HTR-8/SVneo (cell line): ENCODE measurements at regions not wholly inside any gene's neighbourhood (a gene's known extent, or its start where the extent isn't known, plus 50 kb on each side); places are given as distances from the start of the nearest gene placed in this dataset.
"Not testable (repeated sequence)": the region's sequence is repeated elsewhere in the genome, so short reads cannot be mapped to it uniquely, and the experiment has no call there.

Experiments
- DNase-seq: peaks from one replicate; pipeline ENCODE4 v3.0.0; 2011; ENCODE audit warnings: low spot score, mixed read lengths; ENCODE audit not compliant: insufficient read length
- FAIRE-seq: peaks from 2 replicates; lab custom pipeline; 2011; peaks lifted over from hg19 to GRCh38; lab: Jason Lieb, UNC

DNA sequence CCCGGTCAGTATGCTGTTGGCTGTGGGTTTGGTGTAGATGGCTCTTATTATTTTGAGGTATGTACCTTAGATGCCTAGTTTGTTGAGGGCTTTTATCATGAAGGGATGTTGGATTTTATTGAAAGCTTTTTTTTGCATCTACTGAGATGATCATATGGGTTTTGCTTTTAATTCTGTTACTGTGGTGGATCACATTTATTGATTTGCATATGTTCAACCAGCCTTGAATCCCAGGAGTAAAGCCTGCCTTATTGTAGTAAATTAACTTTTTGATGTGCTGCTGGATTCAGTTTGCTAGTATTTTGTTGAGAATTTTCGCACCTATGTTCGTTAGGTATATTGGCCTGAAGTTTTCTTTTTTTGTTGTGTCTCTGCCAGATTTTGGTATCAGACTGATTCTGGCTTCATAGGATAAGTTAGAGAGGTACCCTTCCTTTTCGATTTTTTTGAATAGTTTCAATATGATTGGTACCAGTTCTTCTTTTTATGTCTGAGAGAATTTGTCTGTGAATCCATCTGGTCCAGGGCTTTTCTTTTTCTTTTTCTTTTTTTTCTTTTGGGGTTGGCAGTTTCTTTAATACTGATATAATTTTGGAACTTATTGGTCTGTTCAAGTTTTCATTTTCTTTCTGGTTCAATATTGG, 301.6 kb downstream of the SPATA31A1 start:
- not testable (repeated sequence) for FAIRE-seq, DNase-seq

DNA sequence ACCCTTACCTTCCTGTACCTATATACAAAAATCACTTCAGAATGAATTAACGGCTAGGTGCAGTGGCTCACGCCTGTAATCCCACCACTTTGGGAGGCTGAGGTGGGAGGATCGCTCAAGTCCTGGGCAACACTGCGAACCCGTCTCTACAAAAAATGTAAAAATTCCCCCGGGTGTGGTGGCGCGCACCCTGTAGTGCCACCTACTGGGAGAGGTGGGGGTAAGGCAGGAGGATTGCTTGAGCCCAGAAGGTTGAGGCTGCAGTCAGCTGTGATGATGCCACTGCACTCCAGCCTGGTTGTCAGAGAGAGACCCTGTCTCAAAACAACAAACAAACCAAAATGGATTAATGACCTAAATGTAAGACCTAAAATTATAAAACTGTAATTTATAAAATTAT, 307.6 kb downstream of the SPATA31A1 start:
- DNase-seq, FAIRE-seq: not testable (repeated sequence)

DNA sequence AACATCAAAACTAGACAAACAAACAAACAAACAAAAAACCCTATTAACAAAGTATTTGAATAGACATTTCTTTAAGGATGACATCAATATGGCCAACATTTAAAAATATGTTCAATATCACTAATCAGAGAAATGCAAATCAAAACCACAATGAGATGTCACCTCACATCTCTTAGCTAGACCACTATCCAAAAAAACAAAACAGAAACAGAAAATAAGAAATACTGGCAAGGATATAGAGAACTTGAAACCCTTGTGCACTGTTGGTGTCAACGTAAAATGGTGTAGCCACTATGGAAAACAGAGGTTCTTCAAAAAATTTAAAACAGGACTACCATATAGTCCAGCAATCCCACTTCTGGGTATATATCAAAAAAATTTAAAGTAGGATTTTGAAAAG, 308.2 kb downstream of the SPATA31A1 start:
- not testable (repeated sequence) for DNase-seq, FAIRE-seq

DNA sequence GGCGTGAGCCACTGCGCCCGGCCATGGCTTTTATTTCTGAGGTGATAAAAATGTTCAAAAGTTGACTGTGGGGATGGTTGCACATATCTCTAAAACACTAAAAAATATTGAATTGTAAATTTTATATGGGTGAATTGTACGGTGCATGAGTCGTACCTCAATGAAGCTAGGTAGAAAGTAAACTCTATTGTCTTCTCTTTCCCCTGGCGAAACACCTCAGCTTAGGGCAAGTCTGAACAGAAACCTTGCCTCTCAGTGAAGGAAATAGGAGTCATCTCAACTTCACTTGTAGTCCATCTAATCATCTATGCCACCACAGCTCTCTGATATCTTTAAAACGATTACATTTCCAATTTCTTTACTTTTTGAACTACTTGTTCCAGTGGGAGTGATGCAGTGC, 309.6 kb downstream of the SPATA31A1 start:
- not testable (repeated sequence) for DNase-seq, FAIRE-seq

DNA sequence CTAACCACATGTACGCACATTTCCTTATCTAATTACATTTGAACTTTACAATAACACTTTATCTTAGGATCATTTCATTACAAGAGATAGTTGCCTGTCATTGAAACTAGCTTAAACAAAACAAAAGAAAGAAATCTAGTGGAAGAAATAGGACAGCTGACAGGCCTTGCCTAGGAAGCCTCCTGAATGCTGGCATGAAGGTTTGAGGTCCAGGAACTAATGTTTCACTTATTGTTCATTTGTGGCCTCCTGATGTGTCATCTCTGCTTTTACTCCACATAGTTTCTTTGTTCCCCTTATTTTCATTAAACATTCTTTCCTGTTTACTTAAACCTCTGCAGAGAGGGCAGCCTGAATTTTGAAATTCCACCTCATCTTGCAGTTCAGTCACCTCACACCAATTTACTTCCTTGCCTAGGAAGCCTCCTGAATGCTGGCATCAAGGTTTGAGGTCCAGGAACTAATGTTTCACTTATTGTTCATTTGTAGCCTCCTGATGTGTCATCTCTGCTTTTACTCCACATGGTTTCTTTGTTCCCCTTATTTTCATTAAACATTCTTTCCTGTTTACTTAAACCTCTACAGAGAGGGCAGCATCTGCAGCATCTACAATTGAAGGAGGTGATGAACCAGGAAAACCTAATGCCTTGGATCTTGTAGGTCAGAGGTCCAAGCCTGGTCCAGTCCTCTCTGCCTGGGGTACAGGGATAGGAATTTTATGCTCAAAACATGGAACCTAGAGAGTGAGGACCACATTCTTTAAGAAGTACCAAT, 319.2 kb downstream of the SPATA31A1 start:
- not testable (repeated sequence) for FAIRE-seq, DNase-seq

DNA sequence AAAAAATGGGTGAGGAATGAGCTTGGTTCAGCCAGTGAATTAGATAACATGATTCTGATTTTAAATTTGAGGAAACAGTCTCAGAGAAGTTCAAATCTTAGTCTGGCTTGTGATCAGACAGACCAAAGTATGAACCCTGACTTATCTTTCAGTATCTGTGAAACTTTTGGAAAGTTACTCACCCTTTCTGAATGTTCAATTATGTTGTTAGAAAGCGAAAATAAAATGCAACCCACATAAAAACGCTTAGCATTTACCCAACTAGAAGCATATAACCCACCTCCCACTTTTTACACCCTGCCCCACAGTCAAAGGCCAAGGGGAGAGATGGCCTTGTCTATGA, 319.7 kb downstream of the SPATA31A1 start:
- not testable (repeated sequence) for DNase-seq, FAIRE-seq

DNA sequence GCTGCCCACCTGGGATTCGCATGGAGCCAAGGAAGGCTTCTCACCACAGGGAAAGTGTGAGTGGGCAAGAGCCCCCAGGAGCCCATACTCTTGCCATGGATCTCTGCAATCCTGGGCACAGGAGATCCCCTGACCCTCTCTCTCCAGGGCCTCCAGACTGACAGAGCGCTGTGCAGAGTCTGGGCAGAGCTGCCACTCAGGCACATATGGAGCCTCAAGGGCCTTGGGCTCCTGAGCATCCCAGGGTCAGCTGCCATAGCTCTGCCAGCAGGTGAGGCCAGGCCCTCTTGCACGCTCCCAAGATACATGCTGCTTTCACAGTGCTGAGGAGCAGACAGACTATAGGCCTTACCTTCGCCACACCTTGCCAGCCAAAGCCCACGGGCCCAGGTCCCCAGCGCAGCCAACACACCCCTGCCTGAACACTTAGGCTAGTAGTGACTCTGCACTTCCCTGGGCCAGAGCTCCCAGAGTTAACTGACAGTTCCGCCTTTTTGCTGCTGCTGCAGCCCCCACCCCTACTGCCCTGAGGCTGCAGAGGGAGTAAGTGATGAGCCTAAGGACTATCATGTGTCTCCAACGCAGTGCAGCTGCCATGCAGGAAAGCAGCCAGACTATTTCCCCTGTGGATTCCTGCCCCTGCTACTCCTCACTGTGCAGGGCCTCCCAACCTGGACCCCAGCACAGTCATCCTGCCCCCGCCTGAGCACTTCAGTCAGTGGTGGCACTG, 323.2 kb downstream of the SPATA31A1 start:
- FAIRE-seq, DNase-seq: not testable (repeated sequence)

DNA sequence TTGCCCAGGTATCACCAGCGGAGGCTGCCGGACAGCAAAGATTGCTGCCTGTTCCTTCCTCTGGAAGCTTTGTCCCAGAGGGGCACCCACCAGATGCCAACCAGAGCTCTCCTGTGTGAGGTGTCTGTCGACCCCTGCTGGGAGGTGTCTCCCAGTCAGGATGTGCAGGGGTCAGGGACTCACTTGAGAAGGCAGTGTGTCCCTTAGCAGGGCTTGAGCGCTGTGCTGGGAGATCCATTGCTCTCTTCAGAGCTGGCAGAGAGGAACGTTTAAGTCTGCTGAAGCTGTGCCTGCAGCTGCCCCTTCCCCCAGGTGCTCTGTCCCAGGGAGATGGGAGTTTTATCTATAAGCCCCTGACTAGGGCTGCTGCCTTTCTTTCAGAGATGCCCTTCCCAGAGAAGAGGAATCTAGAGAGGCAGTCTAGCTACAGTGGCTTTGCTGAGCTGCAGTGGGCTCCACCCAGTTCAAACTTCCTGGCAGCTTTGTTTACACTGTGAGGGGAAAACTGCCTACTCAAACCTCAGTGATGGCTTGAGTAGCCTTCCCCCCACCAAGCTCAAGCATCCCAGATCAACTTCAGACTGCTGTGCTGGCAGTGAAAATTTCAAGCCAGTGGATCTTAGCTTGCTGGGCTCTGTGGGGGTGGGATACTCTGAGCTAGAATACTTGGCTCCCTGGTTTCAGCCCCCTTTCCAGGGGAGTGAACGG, 325.4 kb downstream of the SPATA31A1 start:
- FAIRE-seq, DNase-seq: not testable (repeated sequence)

DNA sequence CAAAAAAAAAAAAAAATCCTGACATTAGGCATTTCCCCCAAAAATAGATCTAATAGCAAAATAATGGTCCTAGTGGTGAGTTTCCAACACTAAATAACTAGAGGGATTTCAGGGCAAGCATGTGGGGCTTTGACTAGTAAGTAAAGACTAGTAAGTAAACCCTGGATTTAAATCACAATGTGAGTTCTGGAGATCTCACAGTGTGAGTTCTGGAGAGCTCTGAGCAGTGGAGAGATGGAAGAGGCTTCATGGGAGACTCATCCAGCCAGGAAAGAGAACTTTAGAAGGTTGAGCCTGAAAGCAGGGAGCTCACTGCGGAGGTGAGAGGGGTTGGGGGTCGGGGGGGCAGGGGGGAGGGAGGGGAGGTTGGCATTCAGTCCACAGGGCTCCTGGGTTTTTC, 373.4 kb downstream of the SPATA31A1 start:
- not testable (repeated sequence) for FAIRE-seq, DNase-seq

DNA sequence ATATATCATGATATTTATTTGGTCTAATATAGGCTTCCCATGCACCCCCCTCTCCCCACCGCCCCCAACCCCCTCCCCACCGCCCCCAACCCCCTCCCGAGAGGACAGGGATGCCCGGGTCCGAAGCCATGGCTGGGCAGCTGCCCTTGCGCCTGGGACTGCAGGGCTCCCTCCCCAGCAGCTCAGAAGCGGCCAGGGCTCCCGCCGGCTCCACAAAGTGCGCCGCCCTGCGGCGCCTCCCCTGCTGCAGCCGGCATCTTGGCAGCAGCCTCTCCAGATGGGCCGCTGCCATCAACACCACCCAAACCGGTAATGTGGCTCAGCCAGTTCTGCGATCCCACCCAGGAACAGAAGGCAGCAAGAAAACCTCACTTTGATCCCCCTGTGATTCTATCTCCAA, 389.4 kb downstream of the SPATA31A1 start:
- FAIRE-seq, DNase-seq: not testable (repeated sequence)

DNA sequence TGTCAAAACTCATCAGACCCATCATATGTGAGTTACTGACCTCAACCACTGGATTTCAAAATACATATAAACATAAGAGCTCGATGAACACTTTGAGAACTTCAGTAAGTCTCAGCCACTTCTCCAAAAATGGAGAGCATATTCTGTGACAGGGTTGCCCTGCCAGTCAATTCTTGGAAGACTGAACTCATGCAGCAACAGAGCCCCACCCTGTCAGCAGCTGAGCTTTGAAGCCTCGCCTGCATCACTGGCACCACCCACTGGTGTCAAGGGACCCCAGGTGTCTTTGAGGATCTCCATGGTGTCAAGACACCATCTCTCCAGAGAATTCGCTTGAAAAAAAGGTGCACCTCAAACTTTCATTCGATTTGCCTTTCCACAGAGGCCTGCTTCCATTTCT, 420.1 kb downstream of the SPATA31A1 start:
- FAIRE-seq, DNase-seq: not testable (repeated sequence)

DNA sequence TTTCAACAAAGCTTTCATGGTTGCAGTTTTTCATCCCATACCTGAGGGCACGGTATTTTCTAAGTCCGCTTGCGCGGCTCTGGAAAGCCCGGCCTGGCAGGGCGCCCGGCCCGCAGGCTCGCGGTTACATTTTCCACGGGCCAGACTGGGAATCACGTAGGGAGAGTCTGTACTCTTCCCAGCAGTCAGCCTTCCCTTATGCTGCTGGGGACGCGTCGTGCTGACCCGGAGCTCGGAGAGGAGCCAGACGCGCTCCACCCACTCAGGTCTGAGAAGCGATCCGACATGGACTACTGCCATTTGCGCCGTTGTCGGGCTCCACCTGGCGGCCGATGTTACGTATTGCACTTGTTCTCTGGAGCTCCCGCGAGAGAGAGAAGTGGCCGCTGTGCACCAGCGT, 435.9 kb downstream of the SPATA31A1 start:
- FAIRE-seq = peak; percentile 94

DNA sequence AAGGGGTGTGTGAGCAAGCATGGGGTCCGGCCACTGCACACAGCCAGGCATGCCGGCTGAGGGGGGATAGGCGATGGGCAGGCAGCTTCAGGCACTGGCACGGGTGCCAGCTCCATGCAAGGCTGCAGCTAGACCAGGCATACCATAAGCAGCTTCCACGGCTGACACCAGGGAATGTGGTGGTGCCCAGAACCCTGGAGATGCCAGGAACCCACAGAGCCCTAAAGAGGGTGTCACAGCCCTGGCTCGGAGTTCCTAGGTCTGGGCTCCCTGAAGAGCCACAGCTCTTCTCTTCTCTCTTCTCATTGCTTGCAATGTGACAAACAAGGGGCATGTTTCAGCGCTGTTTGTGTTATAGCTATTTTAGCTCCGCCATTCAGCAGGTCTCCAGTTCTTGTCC, 442.5 kb downstream of the SPATA31A1 start:
- not testable (repeated sequence) for FAIRE-seq, DNase-seq

More for the DNA sequence above, 435.9 kb downstream of the SPATA31A1 start:
- DNase-seq = not testable (repeated sequence)

DNA sequence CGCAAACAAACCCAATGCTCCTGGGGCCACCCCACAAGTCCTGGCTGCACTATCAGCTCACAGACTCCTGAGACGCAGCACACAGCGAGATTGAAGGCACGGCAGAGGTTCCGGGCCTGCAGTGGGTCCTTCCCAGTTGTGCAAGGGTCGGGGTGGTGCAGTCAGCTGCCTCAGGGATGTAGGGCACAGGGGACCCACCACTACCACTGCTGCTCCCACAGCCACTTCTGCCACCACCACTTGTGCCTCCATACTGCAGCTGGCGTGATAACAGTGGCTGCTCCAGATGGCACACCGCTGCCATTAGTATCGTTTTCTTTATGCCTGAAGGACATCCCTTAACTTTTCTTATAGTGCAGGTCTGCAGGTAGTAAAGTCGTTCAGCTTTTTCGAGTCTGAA, 443.8 kb downstream of the SPATA31A1 start:
- DNase-seq, FAIRE-seq: not testable (repeated sequence)

DNA sequence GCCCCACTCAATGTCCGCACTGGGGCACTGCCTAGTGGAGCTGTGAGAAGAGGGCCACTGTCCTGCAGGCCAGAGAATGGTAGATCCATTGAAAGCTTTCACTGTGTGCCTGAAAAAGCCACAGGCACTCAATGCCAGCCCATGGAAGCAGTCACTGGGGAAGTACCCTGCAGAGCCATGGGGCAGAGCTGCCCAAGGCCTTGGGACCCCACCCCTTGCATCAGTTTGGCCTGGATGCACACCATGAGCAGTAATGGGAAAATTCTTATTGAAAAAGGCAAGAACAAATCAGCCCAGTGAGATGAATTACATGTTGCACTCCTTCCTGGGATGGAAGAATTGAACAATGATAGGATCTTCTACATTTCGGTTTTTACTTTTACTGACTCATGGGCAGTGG, 447.1 kb downstream of the SPATA31A1 start:
- not testable (repeated sequence) for DNase-seq, FAIRE-seq

DNA sequence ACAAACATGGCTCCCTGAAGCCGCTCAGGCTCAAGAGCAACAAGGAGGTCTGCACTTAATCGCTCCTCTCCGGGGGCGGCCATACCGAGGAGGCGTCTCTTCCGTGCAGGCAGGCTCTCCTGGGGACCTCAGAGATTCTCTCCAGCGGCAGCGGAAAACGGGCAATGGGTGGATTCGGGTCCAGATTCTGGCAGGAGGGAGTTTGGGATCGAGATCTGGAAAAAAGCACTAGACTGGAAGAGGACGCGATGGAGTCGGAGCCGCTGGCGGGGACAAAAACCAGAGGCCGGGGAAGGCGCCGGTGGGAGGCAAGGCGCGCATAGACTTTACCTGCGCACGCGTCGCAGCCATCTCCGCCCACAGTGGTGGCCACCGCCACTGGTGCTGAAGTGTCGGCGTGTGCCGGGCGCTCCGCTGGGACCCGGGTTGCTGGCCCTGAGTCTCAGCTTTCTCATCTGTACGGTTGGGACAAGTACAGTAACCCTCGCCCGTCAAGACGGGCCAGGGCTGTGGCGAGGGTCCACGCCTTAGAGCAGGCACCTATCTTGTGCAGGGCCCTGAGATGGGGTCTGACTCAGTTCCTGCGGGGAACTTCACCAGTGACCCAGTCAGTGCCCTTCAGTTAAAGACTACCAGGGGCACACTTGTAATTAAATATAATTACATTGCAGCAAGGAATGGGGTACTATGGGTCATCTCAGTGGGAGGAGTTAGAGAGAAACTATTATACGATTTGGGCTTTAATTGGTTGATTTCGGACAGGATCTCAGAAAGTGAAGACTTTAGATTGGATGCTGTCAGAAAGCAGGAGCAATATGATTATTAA, 454.1 kb downstream of the SPATA31A1 start:
- not testable (repeated sequence) for DNase-seq, FAIRE-seq

DNA sequence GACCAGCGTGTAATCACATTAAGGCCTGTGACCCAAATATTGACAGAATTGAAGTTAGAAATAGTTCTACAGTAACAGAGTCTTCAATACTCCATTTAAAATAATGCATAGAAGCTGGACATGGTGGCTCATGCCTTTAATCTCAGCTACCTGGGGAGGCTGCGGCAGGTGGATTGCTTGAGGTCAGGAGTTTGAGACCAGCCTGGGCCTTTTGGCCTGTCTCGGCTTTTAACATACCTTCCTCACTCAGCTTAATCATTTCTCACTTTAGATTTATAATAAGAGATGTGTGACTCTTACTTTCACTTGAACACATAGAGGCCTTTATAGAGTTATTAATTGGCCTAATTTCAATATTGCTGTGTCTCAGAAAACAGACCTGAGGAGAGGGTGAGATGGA, 454.9 kb downstream of the SPATA31A1 start:
- not testable (repeated sequence) for DNase-seq, FAIRE-seq

DNA sequence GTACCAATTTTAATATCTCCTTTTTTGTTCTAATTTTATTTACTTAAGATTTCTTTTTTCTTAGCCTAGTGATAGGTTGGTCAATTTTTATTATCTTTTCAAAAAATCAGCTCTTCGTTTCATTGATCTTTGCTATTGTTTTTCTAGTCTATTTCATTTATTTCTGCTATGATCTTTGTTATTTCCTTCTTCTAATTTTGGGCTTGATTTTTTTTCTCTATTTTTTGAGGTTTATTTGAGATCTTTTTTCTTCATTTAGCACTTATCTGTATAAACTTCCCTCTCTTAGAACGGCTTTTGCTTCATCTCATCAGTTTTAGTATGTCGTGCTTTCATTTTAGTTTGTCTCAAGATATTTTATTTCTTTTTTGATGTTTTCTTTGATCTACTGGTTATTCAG, 456.1 kb downstream of the SPATA31A1 start:
- FAIRE-seq, DNase-seq: not testable (repeated sequence)

DNA sequence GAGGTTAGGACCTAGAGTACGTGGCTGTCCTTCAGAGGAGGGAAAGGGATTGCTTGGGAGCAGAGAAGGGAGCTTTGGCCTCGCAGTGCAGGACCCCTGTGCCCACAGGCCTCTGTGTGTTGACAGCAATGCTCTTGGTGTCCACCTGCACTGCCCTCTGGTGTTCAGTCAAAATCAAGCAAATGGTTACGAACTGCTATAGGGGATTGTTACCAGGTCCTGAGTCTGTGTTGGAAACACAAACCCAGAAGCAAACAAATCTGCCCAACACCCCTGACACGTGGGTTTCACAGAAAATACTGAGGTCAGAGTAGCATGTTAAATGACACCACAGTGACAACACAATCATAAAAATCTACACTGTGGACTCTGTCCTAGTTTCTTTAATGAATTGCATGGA, 473.0 kb downstream of the SPATA31A1 start:
- not testable (repeated sequence) for FAIRE-seq, DNase-seq
